HG03432 (cell line): ENCODE measurements at regions not wholly inside any gene's neighbourhood (a gene's known extent, or its start where the extent isn't known, plus 50 kb on each side); places are given as distances from the start of the nearest gene placed in this dataset.
A peak's percentile ranks its signal among the peaks of the same experiment; 100 is the strongest.
"Not testable (repeated sequence)": the region's sequence is repeated elsewhere in the genome, so short reads cannot be mapped to it uniquely, and the experiment has no call there.

Source experiments
- ATAC-seq: cut with Tn5 transposase; IDR thresholded peaks from one replicate; pipeline ENCODE4 v1.9.1; 2021; ENCODE audit warnings: mild to moderate bottlenecking, moderate library complexity; ENCODE audit not compliant: unreplicated experiment

- ATAC-seq, result peak; percentile 45
Observed at GRCh38 chr6:6091608-6092002, 84.9 kb upstream of the NRN1 start.

DNA sequence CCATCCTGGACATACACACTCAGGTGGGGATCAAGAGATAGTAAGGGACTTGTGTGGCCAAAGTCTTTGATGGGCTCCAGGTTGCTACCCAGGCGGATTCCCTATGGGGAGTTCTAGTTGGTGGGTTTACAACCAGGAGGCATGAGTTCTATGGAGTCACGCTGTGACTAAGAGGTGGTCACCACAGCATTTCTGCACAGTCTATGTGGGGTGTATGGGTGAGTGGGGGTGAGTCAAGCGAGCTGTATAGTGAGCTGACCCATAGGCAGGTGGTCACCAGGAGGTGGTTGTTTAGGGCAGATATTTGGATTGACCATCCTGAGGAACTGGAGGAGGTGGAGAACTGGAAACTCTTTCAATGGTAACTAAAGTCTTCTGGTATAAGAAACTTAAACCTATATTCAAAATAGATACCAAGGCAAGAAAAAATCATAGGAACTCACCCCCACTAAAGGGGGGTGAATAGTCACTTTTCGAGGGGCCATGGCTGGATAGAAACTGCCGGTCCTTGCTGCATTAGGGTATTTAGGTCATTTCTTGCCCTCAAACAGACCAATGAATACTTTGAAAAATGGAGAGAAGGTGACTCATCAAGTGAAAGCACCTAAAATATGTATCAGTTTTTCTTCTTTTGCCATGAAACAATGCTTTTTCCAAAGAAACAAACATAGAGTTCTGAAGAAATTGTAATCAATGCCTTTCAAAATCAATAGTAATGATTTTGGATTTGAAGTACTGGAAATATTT, 84.3 kb upstream of the NRN1 start:
- ATAC-seq, result no peak

- no peak for ATAC-seq
Observed at GRCh38 chr6:6085928-6086668, 79.4 kb upstream of the NRN1 start.

DNA sequence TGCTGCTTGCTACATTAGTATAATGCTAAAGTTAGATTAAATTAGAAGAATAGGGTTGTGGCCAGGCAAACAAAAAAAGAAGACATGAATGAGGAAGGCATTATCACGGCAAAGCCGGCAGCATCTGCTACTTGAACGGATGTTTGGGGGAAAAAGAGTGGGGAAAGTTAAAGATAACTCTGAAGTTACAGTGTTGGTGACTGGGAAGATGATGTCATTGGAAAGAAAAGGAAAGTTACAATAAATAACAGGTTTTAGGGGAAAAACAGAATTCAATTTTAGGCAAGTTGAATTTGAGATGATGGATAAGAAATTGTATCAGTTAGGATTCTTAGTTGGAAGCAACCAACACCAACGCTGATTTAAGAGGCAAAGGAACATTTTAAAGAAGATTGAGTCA, 74.2 kb upstream of the NRN1 start:
- ATAC-seq, result no peak

DNA sequence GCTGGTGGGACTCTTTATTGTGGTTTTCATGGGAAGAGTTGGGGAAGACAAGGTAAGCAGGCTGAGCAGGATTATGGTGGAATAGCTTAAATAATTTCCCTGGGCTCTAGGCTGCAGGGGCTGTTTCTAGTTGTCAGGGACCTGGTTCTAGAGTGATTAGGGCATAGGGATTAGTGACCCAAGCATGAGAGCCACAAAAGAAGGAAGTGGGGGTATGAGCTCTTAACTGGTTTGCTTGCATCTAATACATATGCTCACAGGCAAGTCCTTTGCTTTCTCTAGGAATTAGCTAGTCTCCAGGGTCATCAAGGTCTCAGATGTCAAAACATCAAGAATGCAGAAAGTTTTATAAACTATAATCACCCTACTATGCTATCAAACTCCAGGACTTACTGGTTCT, 67.5 kb upstream of the NRN1 start:
- no peak for ATAC-seq

- not testable (repeated sequence) for ATAC-seq
Observed at GRCh38 chr6:6068157-6068556, 61.4 kb upstream of the NRN1 start.

GRCh38 chr6:6058054-6058444, 51.3 kb upstream of the NRN1 start:
- ATAC-seq, result no peak

DNA sequence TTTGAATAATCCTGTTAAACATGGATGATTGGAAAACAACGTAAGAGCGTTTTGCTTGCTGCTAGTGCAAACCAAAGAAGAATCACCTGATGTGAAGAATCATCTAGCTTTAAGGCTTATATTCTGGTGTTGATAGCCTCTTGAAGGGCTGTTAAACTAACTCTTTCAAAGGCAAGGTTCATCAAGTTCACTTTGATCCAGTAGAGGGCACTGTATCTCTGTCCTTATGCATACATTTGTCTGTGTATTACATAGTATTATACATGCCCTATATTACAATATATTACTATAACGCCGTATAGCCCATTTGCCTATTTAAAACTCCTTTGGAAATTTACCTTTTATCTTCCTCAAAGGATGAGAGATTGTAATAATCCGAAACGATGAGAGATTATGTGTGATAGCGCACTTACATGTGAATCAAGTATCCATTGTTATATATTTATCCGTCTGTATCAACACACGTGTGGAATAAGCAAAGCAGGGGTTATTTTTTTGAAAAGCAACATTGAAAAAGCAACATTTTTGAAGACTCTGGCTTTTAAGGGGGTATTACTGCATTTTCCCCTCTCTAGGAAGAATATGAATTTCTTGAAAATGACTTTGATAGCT, 50.8 kb upstream of the NRN1 start:
- peak; percentile 53 for ATAC-seq
